A549 (cell line): ENCODE measurements at regions not wholly inside any gene's neighbourhood (a gene's known extent, or its start where the extent isn't known, plus 50 kb on each side); places are given as distances from the start of the nearest gene placed in this dataset.

Experiments used
- ATAC-seq, 2 experiments: fragments of 200-7000 bp in 1 of 2; fragments of >200 bp in 1 of 2; cut with Nextera tagmentation in 1 of 2; cut with Tn5 transposase in 1 of 2; 3 replicates each; pipeline versions ENCODE4 v1.8.0 to v1.9.1; 2018 to 2020; ENCODE audit warnings: mild to moderate bottlenecking in 1 of 2, moderate library complexity in 1 of 2
- CTCF ChIA-PET: fragments of 300-600 bp; sonication (Branson Sonifier 250); formaldehyde crosslinking; extraction: SDS; loops from one replicate; lab custom pipeline; 2021; ENCODE audit warnings: antibody characterized with exemption, inconsistent platforms; lab: Yijun Ruan, JAX
- POLR2A ChIA-PET: fragments of 350-600 bp; formaldehyde crosslinking; extraction: SDS; loops from one replicate; lab custom pipeline; 2021; ENCODE audit warnings: antibody characterized with exemption, inconsistent platforms; lab: Yijun Ruan, JAX
- DNase-seq, 2 experiments: peaks; one replicate each; pipeline versions ENCODE4 v3.0.0 to v3.0.0-alpha.2; 2011 to 2016; ENCODE audit warnings: low read depth in 1 of 2, low spot score in 1 of 2
- FAIRE-seq: peaks from 2 replicates; lab custom pipeline; 2011; peaks lifted over from hg19 to GRCh38; lab: Jason Lieb, UNC
- H3K27ac ChIP-seq, 2 experiments: fragments of >200 bp; sonication (Bioruptor Twin); formaldehyde crosslinking; 3 replicates each; pipeline ENCODE4 v1.5.1; 2016 to 2017
- H3K4me1 ChIP-seq: fragments of >200 bp; sonication (Bioruptor Twin); formaldehyde crosslinking; 3 replicates; pipeline ENCODE4 v1.6.1; 2016
- H3K4me2 ChIP-seq: fragments of >200 bp; sonication (Bioruptor Twin); formaldehyde crosslinking; 3 replicates; pipeline ENCODE4 v1.6.1; 2016
- H3K4me3 ChIP-seq: fragments of >200 bp; sonication (Bioruptor Twin); formaldehyde crosslinking; 3 replicates; pipeline ENCODE4 v1.5.1; 2016
- H3K9me3 ChIP-seq: fragments of >200 bp; sonication (Bioruptor Twin); formaldehyde crosslinking; 3 replicates; pipeline ENCODE4 v1.6.1; 2016
- BHLHE40 ChIP-seq: IDR thresholded peaks from 2 replicates; pipeline ENCODE4 v1.6.1; 2012; ENCODE audit warnings: low read depth, low read length, inconsistent platforms
- CBX2 ChIP-seq: fragments of 200-600 bp; sonication (generic); IDR thresholded peaks from 2 replicates; pipeline ENCODE4 v1.6.1; 2016; ENCODE audit warnings: low read depth, mild to moderate bottlenecking, borderline replicate concordance
- CBX8 ChIP-seq: fragments of 200-600 bp; sonication (generic); IDR thresholded peaks from 2 replicates; pipeline ENCODE4 v1.6.1; 2016
- CEBPB ChIP-seq, 2 experiments: fragments of >200 bp in 1 of 2; sonication (Bioruptor Twin) in 1 of 2; formaldehyde crosslinking in 1 of 2; IDR thresholded peaks; 2 replicates each; pipeline ENCODE4 v1.6.1; 2012 to 2016
- EHF ChIP-seq: fragments of 250-450 bp; sonication (Bioruptor Pico); IDR thresholded peaks from 2 replicates; pipeline ENCODE4 v1.5.0; 2020; ENCODE audit warnings: mild to moderate bottlenecking
- EP300 ChIP-seq, 2 experiments: fragments of >200 bp; sonication (Bioruptor Twin); formaldehyde crosslinking; IDR thresholded peaks; 2 replicates in 1 of 2; 3 replicates in 1 of 2; pipeline ENCODE4 v1.6.1; 2016 to 2017
- ESRRA ChIP-seq: fragments of 150-350 bp; IDR thresholded peaks from 2 replicates; pipeline ENCODE4 v1.6.1; 2014; ENCODE audit warnings: mild to moderate bottlenecking, low read length, borderline replicate concordance
- FOSB ChIP-seq: fragments of 250-450 bp; sonication (Bioruptor Pico); IDR thresholded peaks from 2 replicates; pipeline ENCODE4 v1.5.0; 2020; ENCODE audit warnings: mild to moderate bottlenecking, moderate library complexity
- FOXS1 ChIP-seq: fragments of 250-450 bp; sonication (Bioruptor Pico); IDR thresholded peaks from 2 replicates; pipeline ENCODE4 v1.5.0; 2020; ENCODE audit warnings: mild to moderate bottlenecking, moderate library complexity
- MAFK ChIP-seq: fragments of 450-650 bp; IDR thresholded peaks from 2 replicates; pipeline ENCODE4 v1.6.1; 2014; ENCODE audit not compliant: partially characterized antibody
- MYC ChIP-seq: IDR thresholded peaks from 2 replicates; pipeline ENCODE4 v1.6.1; 2012; ENCODE audit warnings: mild to moderate bottlenecking, inconsistent platforms, low read length, improper control_type of control experiment, borderline replicate concordance
- NR3C1 ChIP-seq: fragments of >200 bp; sonication (Bioruptor Twin); formaldehyde crosslinking; IDR thresholded peaks from 3 replicates; pipeline ENCODE4 v1.6.1; 2017
- PHF8 ChIP-seq: fragments of 200-600 bp; sonication (generic); IDR thresholded peaks from 2 replicates; pipeline ENCODE4 v1.6.1; 2016; ENCODE audit warnings: low read depth, mild to moderate bottlenecking, antibody characterized with exemption, moderate library complexity, borderline replicate concordance
- POLR2A ChIP-seq: IDR thresholded peaks from 2 replicates; pipeline ENCODE4 v1.6.1; 2012; ENCODE audit warnings: mild to moderate bottlenecking, low read length
- RARB ChIP-seq: fragments of 250-450 bp; sonication (Bioruptor Pico); IDR thresholded peaks from 2 replicates; pipeline ENCODE4 v1.8.0; 2021; ENCODE audit warnings: mild to moderate bottlenecking, moderate library complexity
- RFX5 ChIP-seq: fragments of 450-650 bp; IDR thresholded peaks from 2 replicates; pipeline ENCODE4 v1.7.1; 2014; ENCODE audit warnings: antibody characterized with exemption, mild to moderate bottlenecking, moderate library complexity
- SREBF2 ChIP-seq: fragments of 450-650 bp; IDR thresholded peaks from 2 replicates; pipeline ENCODE4 v1.6.1; 2014; ENCODE audit warnings: mild to moderate bottlenecking, moderate library complexity
- TFCP2L1 ChIP-seq: fragments of 250-450 bp; sonication (Bioruptor Pico); IDR thresholded peaks from 2 replicates; pipeline ENCODE4 v1.5.0; 2021; ENCODE audit warnings: mild to moderate bottlenecking
- WGBS: methylation state at CpG from one replicate; pipeline ENCODE4 v1.1.6; 2017; ENCODE audit errors: missing lambda C conversion rate; 5-methylcytosine and 5-hydroxymethylcytosine counted together
- TF ChIP-seq, protein P1 (sequence below): fragments of 250-450 bp; sonication (Bioruptor Pico); IDR thresholded peaks from 2 replicates; pipeline ENCODE4 v1.5.0; 2020; ENCODE audit warnings: low read depth, mild to moderate bottlenecking, moderate library complexity
- TF ChIP-seq, protein P2 (sequence below): IDR thresholded peaks from 2 replicates; pipeline ENCODE4 v1.6.1; 2012; ENCODE audit warnings: low read depth, borderline replicate concordance
- TF ChIP-seq, protein P3 (sequence below): IDR thresholded peaks from 2 replicates; pipeline ENCODE4 v1.6.1; 2012
- TF ChIP-seq, protein P4 (sequence below): fragments of 450-650 bp; IDR thresholded peaks from 2 replicates; pipeline ENCODE4 v1.6.1; 2014; ENCODE audit warnings: antibody characterized with exemption

DNA sequence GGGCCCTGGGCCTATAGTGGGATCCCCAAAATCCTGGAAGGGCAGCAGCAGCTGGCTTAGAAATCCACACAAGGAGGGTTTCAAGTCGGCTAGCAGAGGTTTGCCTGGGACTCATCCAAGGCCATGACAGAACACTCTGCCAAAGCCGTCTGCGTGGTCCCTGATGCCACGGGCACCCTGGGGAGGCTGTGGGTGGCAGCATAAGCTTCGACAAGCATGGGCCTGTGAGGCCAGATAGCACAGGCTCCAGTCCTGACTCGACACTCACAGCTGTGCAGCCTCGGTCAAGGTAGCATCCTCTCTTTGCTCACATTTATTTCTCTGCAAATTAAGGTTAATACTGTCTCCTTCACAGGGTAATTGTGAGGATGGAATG is 138.3 kb downstream of the JCAD start:
- no peak overlapping the region; a peak in 1 of 6 replicates for H3K27ac ChIP-seq
- ATAC-seq (no peak), DNase-seq (no peak), FAIRE-seq (no peak)
- POLR2A ChIA-PET, result no interaction called here
- H3K4me1 ChIP-seq, result no peaks in the 10 kb centered on the region
- H3K4me2 ChIP-seq, result no peak overlapping the region
- no peaks in the 10 kb centered on the region for H3K9me3 ChIP-seq
- 30% methylated on average over 6 of the region's 7 CpGs for WGBS
- H3K4me3 ChIP-seq, result no peak overlapping the region
- TF ChIP-seq, protein P1, sequence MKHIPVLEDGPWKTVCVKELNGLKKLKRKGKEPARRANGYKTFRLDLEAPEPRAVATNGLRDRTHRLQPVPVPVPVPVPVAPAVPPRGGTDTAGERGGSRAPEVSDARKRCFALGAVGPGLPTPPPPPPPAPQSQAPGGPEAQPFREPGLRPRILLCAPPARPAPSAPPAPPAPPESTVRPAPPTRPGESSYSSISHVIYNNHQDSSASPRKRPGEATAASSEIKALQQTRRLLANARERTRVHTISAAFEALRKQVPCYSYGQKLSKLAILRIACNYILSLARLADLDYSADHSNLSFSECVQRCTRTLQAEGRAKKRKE, result no peak
- TF ChIP-seq EP300 (IDR thresholded peaks at IDR 0.05) (no peak), CEBPB (IDR thresholded peaks at IDR 0.05) (no peak), PHF8 (no peak), ESRRA (no peak), MAFK (no peak), EHF (CRISPR knock-in tag) (no peak), CBX8 (no peak), FOSB (no peak)
- TF ChIP-seq, protein P2, sequence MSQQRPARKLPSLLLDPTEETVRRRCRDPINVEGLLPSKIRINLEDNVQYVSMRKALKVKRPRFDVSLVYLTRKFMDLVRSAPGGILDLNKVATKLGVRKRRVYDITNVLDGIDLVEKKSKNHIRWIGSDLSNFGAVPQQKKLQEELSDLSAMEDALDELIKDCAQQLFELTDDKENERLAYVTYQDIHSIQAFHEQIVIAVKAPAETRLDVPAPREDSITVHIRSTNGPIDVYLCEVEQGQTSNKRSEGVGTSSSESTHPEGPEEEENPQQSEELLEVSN, result no peak
- CTCF ChIA-PET, result interaction anchor here (1.8 kb wide), 1 partner anchor 77 kb away, joined by 7 read pairs; no protein-coding TSS in a partner anchor

DNA sequence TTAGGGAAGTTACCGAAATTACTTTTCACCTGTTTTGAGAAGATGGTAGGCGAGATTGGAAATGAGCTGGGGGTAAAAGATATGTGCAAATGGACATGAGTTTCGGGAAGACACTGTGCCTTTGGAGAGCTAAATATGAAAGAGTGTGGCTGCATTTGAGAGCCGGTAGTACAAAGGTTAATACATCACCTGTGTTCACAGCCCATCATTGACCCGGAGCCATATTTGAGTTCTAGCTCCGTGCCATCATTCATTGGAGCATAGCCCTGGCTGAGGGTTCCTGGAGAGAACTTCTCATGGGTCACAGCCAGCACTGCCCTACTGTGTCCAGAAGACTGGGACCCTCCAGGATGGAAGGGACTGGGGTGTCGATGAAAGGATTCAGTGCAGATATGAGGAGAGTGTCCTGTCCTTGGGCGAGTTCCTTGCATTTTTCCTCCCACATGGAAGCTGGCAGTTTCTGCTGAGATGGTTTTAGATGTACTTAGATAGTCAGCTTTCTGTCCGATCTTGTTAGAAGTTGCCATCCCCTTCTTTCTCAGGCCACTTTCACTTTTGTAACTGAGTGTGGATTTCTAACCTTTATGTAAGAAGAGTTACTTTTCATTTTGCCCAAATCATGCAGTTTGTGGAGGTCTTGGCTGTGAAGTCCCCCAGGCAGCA is 138.8 kb downstream of the JCAD start:
- no peak for DNase-seq
- TF ChIP-seq RFX5 (no peak), BHLHE40 (no peak), SREBF2 (no peak), NR3C1 (no peak), POLR2A (no peak), TFCP2L1 (CRISPR knock-in tag) (no peak), CBX2 (no peak), CEBPB (IDR thresholded peaks at IDR 0.05) (no peak), MYC (no peak), RARB (CRISPR knock-in tag) (no peak), FOXS1 (no peak), CBX8 (no peak), ESRRA (no peak), PHF8 (no peak)
- TF ChIP-seq, protein P2, result no peak
- TF ChIP-seq, protein P3, sequence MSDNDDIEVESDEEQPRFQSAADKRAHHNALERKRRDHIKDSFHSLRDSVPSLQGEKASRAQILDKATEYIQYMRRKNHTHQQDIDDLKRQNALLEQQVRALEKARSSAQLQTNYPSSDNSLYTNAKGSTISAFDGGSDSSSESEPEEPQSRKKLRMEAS, result no peak
- TF ChIP-seq, protein P4, sequence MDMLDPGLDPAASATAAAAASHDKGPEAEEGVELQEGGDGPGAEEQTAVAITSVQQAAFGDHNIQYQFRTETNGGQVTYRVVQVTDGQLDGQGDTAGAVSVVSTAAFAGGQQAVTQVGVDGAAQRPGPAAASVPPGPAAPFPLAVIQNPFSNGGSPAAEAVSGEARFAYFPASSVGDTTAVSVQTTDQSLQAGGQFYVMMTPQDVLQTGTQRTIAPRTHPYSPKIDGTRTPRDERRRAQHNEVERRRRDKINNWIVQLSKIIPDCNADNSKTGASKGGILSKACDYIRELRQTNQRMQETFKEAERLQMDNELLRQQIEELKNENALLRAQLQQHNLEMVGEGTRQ, result no peak
- TF ChIP-seq, all 56 proteins: peak for 0
- H3K4me2 ChIP-seq, result no peak overlapping the region
- ATAC-seq, result no peak
- no peaks in the 10 kb centered on the region for H3K9me3 ChIP-seq
- CTCF ChIA-PET, result interaction anchor here (1.0 to 1.8 kb wide), 3 partner anchors 21 to 78 kb away, joined by 3 to 7 read pairs (median 3); no protein-coding TSS in a partner anchor
- 43% methylated on average over 9 of the region's 9 CpGs for WGBS
- no peak for FAIRE-seq
- H3K27ac ChIP-seq, result no peak overlapping the region; a peak in 1 of 6 replicates
- POLR2A ChIA-PET, result no interaction called here
- H3K4me3 ChIP-seq, result no peak overlapping the region
- no peaks in the 10 kb centered on the region for H3K4me1 ChIP-seq
